PC-3 (cell line): ENCODE measurements at regions not wholly inside any gene's neighbourhood (a gene's known extent, or its start where the extent isn't known, plus 50 kb on each side); places are given as distances from the start of the nearest gene placed in this dataset.

Experiments used
- ATAC-seq: fragments of 200-7000 bp; cut with Tn5 transposase; 2 replicates; pipeline ENCODE4 v1.9.1; 2020; ENCODE audit warnings: mild to moderate bottlenecking, moderate library complexity
- BruUV-seq: library from RNA; stranded (reverse); fragments of 400-500 nt; replicated peaks from 2 replicates; lab custom pipeline; 2021; lab: Mats Ljungman, UMichigan
- CTCF ChIA-PET: fragments of 300-600 bp; sonication (Branson Sonifier 250); formaldehyde crosslinking; loops from one replicate; lab custom pipeline; 2022; ENCODE audit warnings: antibody characterized with exemption; lab: Charles Lee
- POLR2A ChIA-PET: fragments of 300-600 bp; sonication (Branson Sonifier 250); formaldehyde crosslinking; loops from one replicate; lab custom pipeline; 2022; ENCODE audit warnings: antibody characterized with exemption; ENCODE audit not compliant: unreplicated experiment; lab: Charles Lee
- DNase-seq: peaks from one replicate; pipeline ENCODE4 v3.0.0-alpha.2; 2015
- H2AFZ ChIP-seq: fragments of 300-600 bp; sonication (generic); 2 replicates; pipeline ENCODE4 v1.6.0; 2016; ENCODE audit warnings: antibody characterized with exemption, low read length
- H3F3A ChIP-seq: fragments of 300-600 bp; sonication (generic); one replicate; pipeline ENCODE4 v1.6.0; 2017; ENCODE audit warnings: antibody characterized with exemption, low read length, control low read depth, mild to moderate bottlenecking; ENCODE audit not compliant: unreplicated experiment
- H3K27ac ChIP-seq: fragments of 300-600 bp; sonication (generic); 2 replicates; pipeline ENCODE4 v1.5.1; 2016; ENCODE audit warnings: mild to moderate bottlenecking, low read length
- H3K27me3 ChIP-seq: fragments of 300-600 bp; sonication (generic); 2 replicates; pipeline ENCODE4 v1.6.1; 2016; ENCODE audit warnings: low read length, mixed read lengths
- H3K36me3 ChIP-seq: fragments of 300-600 bp; sonication (generic); 2 replicates; pipeline ENCODE4 v1.6.1; 2016; ENCODE audit warnings: low read depth, mixed run types, low read length, mixed read lengths
- H3K4me1 ChIP-seq: fragments of 300-600 bp; sonication (generic); 2 replicates; pipeline ENCODE4 v1.5.1; 2016; ENCODE audit warnings: low read length; ENCODE audit not compliant: insufficient read depth
- H3K4me2 ChIP-seq: fragments of 300-600 bp; sonication (generic); 2 replicates; pipeline ENCODE4 v1.6.0; 2016; ENCODE audit warnings: low read length
- H3K4me3 ChIP-seq: fragments of 300-600 bp; sonication (generic); 2 replicates; pipeline ENCODE4 v1.5.1; 2016; ENCODE audit warnings: mild to moderate bottlenecking, low read length, mixed read lengths
- H3K79me2 ChIP-seq: fragments of 300-600 bp; sonication (generic); 2 replicates; pipeline ENCODE4 v1.6.1; 2017; ENCODE audit warnings: low read length, mixed read lengths
- H3K9ac ChIP-seq: fragments of 300-600 bp; sonication (generic); 2 replicates; pipeline ENCODE4 v1.6.0; 2016; ENCODE audit warnings: mild to moderate bottlenecking, low read length
- H3K9me2 ChIP-seq: fragments of 300-600 bp; sonication (generic); replicated peaks from 2 replicates; pipeline ENCODE4 v1.6.1; 2016; ENCODE audit warnings: mixed run types, low read length, mixed read lengths
- H3K9me3 ChIP-seq: fragments of 300-600 bp; sonication (generic); 2 replicates; pipeline ENCODE4 v1.6.1; 2016; ENCODE audit warnings: low read length, mixed read lengths
- H4K20me1 ChIP-seq: fragments of 300-600 bp; sonication (generic); 2 replicates; pipeline ENCODE4 v1.6.1; 2016; ENCODE audit warnings: low read length, mixed read lengths
- EZH2 ChIP-seq: fragments of 300-600 bp; sonication (generic); IDR thresholded peaks from one replicate; pipeline ENCODE4 v1.6.1; 2017; ENCODE audit warnings: antibody characterized with exemption, mild to moderate bottlenecking, low read length; ENCODE audit not compliant: unreplicated experiment
- EZH2phosphoT487 ChIP-seq: fragments of 300-600 bp; sonication (generic); IDR thresholded peaks from 2 replicates; pipeline ENCODE4 v1.6.1; 2018; ENCODE audit warnings: mild to moderate bottlenecking, antibody characterized with exemption, low read length, borderline replicate concordance
- intact Hi-C: fragments of 100-400 bp; cut with micrococcal nuclease; formaldehyde crosslinking; loops from 2 replicates; pipeline ENCODE4 v1.9.0; 2023
- TF ChIP-seq, protein P1 (sequence below): fragments of 300-600 bp; sonication (generic); conservative IDR thresholded peaks from 2 replicates; pipeline ENCODE4 v1.5.1; 2017; ENCODE audit warnings: antibody characterized with exemption, low read depth, mild to moderate bottlenecking, low read length

- BruUV-seq: no TSS peak
- Histone ChIP-seq H3K4me1 (peaks cover 35% of the 10 kb centered on the region), H3K36me3 (no peaks in the 10 kb centered on the region), H2AFZ (no peak overlapping the region), H4K20me1 (no peaks in the 10 kb centered on the region), H3K4me2 (peak overlapping the region; percentile 39), H3K9ac (no peak overlapping the region), H3K4me3 (no peak overlapping the region), H3K27me3 (no peaks in the 10 kb centered on the region), H3K9me2 (no peaks in the 10 kb centered on the region), H3K27ac (no peak overlapping the region), H3K9me3 (no peaks in the 10 kb centered on the region), H3K79me2 (no peaks in the 10 kb centered on the region), H3F3A (no peaks in the 10 kb centered on the region)
- ChIA-PET CTCF (no interaction called here), POLR2A (no interaction called here)
- DNase-seq: peak; percentile 23
- ATAC-seq: peak; percentile 53
- TF ChIP-seq EZH2phosphoT487: no peak
- intact Hi-C loops: no loop called here
Measured at GRCh38 chr9:80560976-80561375, 989.2 kb downstream of the TLE4 start.

GRCh38 chr9:80557256-80557655 is 985.5 kb downstream of the TLE4 start:
- H4K20me1 ChIP-seq: no peaks in the 10 kb centered on the region
- H3F3A ChIP-seq: no peaks in the 10 kb centered on the region
- intact Hi-C loops: no loop called here
- POLR2A ChIA-PET: interaction anchor here (0.7 kb wide), 1 partner anchor 629 kb away, joined by 6 read pairs; no protein-coding TSS in a partner anchor
- H3K36me3 ChIP-seq: no peaks in the 10 kb centered on the region
- no peak for DNase-seq
- H2AFZ ChIP-seq: no peak overlapping the region
- H3K27ac ChIP-seq: no peak overlapping the region
- no peaks in the 10 kb centered on the region for H3K9me2 ChIP-seq
- peaks cover 41% of the 10 kb centered on the region for H3K4me1 ChIP-seq
- no TSS peak for BruUV-seq
- ATAC-seq: no peak
- H3K27me3 ChIP-seq: no peaks in the 10 kb centered on the region
- H3K9me3 ChIP-seq: no peaks in the 10 kb centered on the region
- no peaks in the 10 kb centered on the region for H3K79me2 ChIP-seq
- no peak overlapping the region for H3K9ac ChIP-seq
- 0 out of 2 replicates have a peak overlapping the region, but pooled peaks have one; percentile 35 for H3K4me2 ChIP-seq
- CTCF ChIA-PET: no interaction called here
- TF ChIP-seq, protein P1, sequence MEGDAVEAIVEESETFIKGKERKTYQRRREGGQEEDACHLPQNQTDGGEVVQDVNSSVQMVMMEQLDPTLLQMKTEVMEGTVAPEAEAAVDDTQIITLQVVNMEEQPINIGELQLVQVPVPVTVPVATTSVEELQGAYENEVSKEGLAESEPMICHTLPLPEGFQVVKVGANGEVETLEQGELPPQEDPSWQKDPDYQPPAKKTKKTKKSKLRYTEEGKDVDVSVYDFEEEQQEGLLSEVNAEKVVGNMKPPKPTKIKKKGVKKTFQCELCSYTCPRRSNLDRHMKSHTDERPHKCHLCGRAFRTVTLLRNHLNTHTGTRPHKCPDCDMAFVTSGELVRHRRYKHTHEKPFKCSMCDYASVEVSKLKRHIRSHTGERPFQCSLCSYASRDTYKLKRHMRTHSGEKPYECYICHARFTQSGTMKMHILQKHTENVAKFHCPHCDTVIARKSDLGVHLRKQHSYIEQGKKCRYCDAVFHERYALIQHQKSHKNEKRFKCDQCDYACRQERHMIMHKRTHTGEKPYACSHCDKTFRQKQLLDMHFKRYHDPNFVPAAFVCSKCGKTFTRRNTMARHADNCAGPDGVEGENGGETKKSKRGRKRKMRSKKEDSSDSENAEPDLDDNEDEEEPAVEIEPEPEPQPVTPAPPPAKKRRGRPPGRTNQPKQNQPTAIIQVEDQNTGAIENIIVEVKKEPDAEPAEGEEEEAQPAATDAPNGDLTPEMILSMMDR: no peak
- TF ChIP-seq EZH2 (no peak), EZH2phosphoT487 (no peak)
- no peak overlapping the region for H3K4me3 ChIP-seq

- no peaks in the 10 kb centered on the region for H3K79me2 ChIP-seq
- no peak for TF ChIP-seq EZH2phosphoT487
- TF ChIP-seq, protein P1: no peak
- TF ChIP-seq EZH2: no peak
- H3K4me3 ChIP-seq: no peak overlapping the region
- H3K9ac ChIP-seq: no peak overlapping the region
- H3K27me3 ChIP-seq: no peaks in the 10 kb centered on the region
- DNase-seq (peak; percentile 76), ATAC-seq (peak; percentile 62)
- peaks cover 35% of the 10 kb centered on the region for H3K4me1 ChIP-seq
- H3F3A ChIP-seq: no peaks in the 10 kb centered on the region
- H3K9me2 ChIP-seq: no peaks in the 10 kb centered on the region
- ChIA-PET CTCF (no interaction called here), POLR2A (no interaction called here)
- H3K27ac ChIP-seq: peak overlapping the region; percentile 19; the same call in 1 of the 2 replicates
- BruUV-seq: no TSS peak
- H2AFZ ChIP-seq: no peak overlapping the region
- H3K9me3 ChIP-seq: no peaks in the 10 kb centered on the region
- peak overlapping the region; percentile 35 for H3K4me2 ChIP-seq
- H3K36me3 ChIP-seq: no peaks in the 10 kb centered on the region
- intact Hi-C loops: no loop called here
- H4K20me1 ChIP-seq: no peaks in the 10 kb centered on the region
Measured at GRCh38 chr9:80556631-80557030, 984.9 kb downstream of the TLE4 start.
